ENCODE measurements at regions not wholly inside any gene's neighbourhood (a gene's known extent, or its start where the extent isn't known, plus 50 kb on each side); places are given as distances from the start of the nearest gene placed in this dataset.
"Not testable (repeated sequence)": the region's sequence is repeated elsewhere in the genome, so short reads cannot be mapped to it uniquely, and the experiment has no call there.

DNA sequence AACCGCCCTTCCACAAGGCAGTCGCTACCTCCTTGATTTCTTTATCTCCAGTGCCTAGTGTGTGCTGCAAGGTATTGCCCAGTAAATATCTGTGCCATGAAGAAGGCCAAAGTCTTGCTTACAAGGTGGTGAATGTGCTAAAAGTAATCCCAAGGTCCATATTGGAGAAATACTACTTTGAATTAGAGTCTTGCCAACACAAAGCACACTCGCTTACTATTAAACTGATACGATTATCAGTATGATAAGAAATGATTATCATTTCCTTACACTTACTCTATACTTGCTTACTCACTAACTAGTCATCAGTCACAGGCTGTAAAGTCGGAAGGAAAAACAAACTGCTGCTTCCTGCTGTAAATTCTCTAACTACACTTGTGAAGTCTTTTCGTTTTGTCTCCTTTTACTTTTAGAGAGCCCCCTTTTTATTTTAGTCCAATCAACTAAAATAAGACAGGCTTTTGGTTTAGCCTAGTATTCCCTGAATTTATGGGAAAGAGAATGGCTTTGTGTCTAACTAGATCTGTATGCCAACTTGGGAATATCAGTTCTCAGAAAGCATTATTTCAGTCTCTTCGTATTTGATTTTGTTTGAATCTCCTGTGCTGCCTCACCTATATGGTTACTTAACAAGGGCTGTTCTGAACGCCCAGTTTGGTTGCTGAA, 107.1 kb upstream of the TSC22D2 start:
- no peak for DNase-seq (ENCODE audit: low read depth)

DNA sequence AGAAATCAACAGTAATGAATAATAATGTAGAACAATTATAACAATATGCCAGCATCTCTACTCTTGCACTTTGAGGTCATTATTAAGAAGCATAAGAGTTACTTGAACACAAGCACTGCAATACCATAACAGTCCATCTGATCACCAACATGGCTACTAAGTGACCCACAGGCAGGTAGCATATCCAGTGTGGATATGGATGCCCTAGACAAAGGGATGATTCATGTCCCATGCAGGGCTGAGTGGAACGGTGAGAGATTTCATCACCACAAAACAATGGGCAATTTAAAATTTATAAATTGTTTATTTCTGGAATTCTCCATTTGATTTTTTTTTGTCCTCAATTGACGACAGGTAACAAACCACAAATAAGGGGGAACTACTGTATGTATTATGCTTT, 107.7 kb upstream of the TSC22D2 start:
- no peak for DNase-seq (ENCODE audit: low read depth)

DNA sequence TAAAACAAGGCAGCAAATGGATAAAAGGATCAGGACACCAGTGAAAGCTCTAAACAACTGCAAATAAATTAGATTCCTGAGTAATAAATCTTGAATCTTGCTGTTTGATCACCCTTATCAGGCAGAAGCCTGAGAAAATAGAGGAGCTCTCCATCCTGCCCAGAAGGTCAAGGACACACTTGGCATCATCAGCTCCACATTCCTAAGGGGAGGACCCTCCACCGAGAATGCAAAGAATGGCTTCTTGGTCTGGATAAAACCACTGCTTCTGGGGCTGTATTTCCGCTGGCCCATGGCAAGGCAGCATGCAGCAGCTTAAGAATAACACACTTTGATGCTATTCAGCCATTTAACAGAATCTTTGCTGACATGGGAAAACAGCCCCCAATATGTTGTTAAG, 108.9 kb upstream of the TSC22D2 start:
- DNase-seq (ENCODE audit: low read depth): peak; percentile 88

DNA sequence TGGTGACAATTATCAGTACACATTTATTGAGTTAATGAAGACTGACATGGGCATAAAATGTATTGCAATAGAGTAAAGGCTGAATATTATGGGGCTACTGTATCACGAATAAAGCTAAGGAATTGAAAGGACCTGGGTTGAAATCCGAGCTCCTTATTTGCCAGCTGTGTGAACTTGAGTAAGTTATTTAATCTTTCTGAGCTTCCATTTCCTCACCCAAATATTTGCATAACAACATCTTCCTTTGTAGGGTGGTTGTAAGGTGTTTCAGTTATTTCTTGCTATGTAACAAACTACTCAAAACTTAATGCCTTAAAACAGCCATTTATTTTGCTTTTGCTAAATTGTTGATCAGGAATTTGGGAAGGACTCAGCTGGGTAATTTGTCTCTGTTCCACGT, 111.1 kb upstream of the TSC22D2 start:
- DNase-seq (ENCODE audit: low read depth): no peak

DNA sequence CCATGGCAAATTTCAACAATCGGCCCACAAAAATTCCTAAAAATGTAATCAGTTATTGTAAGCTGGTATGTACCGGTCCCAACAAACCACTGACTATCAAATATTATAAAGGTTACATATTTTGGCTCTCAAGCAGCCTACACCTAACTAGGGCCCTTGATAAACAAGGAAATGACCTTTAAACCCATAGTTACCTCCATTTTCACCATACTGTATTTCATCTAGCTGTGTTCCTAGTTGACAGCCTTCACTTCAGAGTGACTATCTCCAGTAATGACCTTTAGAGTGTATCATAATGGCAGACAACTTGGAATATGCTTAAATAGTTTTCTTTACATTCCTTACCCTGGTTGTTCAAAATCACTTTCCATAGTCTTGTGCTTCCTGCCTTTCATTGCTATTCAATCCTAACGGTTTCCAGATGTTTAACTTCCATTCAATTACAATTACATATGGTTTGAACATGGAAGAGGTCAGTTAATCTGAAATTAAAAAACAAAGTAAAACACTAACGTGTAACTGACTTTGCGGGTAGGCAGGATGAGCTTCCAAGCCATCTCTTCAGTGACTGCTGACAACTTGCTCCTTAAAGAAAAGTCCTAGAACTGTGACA, 111.9 kb upstream of the TSC22D2 start:
- DNase-seq (ENCODE audit: low read depth): no peak

DNA sequence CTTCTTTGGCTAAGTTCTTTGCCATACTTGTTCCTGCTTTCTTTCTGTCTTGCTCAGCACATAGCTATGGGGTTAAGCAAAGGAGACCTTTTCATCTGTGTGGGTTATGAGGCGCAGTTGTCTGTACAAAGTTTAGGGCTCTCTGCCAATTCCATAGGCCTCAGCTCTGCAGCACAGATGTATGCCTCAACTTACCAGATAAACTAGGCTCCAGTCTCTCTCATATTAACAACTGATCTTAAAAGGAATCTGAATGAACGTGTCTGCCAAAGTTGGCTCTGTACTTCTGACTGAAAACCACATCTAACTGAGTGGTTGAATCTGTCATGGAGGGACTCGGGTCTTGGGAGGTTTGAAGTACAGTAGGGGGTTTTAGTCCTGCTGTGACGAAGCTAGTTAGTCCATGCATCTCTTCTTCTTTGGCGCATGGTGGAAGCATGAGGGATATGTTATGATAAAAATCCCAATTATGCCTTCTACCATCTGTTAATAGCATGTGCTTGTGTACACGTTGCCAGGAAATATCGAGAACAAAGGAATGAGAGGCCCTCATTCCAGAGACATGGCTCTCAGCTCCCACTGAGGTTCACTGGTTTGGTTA, 114.6 kb upstream of the TSC22D2 start:
- DNase-seq (ENCODE audit: low read depth): peak; percentile 76

DNA sequence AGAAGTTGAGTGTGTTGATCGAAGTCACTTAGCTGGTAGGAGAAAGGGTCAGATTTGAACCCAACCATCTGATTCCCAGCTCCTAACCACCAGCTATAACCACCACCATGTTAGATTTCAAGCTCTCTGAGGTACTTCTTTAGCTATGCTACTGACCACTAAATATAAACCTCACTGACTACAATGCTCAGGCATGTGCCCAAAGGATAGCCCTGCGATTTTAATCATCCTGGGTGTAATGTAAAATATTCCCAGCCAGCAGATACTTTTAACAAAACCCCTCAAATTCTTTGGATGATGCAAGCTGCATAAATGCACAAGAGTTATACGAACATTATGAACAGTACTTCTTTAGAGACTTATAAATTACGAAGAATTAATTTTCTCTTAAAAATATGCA, 115.2 kb upstream of the TSC22D2 start:
- DNase-seq (ENCODE audit: low read depth): peak; percentile 84

DNA sequence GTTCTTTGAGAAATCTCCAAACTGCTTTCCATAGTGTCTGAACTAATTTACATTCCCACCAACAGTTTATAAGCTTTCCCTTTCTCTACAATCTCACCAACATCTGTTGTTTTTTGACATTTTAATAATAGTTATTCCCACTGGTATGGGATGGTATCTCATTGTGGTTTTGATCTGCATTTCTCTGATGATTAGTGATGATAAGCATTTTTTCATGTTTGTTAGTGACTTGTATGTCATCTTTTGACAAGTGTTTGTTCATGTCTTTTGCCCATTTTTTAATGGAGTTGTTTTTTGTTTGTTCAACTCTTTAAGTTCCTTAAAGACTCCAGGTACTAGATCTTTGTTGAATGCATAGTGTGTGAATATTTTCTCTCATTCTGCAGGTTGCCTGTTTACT, 116.6 kb upstream of the TSC22D2 start:
- DNase-seq (ENCODE audit: low read depth): no peak

DNA sequence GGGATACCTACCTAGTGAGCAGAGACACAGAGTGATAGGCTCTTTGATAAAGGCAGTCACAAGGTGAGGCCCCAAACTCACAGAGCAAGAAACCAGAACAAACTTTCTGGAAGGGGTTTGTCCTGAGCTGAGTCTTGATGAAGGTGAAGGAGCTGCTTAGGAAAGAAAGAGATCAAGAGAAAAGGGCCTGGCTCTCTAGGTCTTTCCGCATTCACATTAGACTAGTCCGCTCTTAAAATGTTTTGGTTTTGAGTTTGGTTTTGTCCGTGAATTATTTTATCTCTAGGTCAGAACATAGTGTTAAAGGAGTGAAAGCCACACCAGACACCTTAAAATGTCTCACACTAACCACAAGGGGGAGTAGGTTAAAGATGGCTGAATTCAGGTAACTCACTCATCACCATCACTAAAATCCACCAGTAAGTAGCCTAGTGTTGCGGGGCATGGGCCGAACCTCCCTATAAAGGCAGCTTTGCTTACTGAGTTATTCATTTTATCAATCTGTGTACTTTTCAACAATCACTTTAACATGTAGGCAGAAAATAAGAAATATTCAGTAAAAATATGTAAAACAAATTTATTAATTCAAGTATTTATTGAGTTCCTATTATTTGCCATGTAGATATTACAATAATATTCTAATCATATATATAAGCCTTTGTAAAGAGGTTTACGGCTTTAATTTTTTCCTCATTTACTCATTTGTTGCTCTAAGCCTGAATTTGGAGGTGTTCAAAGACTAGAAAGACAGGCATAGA, 121.5 kb upstream of the TSC22D2 start:
- DNase-seq (ENCODE audit: low read depth): no peak

DNA sequence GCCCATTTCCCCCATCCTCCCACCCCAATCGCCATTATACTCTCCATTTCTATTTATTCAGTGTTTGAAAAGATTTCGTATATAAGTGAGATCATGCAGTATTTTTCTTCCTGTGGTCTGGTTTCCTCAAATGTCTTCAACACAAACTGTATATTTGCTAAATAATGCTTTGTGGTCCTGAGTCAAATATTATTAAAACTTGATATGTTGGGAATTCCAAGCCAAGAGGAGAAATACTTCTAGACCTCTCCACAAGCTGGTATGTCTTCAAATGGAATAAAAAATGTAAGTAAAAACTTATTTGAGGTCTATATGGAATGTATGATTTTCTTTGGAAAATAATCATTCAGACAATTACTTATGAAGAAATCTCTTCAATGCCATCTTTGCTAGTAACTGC, 122.5 kb upstream of the TSC22D2 start:
- DNase-seq (ENCODE audit: low read depth): no peak

DNA sequence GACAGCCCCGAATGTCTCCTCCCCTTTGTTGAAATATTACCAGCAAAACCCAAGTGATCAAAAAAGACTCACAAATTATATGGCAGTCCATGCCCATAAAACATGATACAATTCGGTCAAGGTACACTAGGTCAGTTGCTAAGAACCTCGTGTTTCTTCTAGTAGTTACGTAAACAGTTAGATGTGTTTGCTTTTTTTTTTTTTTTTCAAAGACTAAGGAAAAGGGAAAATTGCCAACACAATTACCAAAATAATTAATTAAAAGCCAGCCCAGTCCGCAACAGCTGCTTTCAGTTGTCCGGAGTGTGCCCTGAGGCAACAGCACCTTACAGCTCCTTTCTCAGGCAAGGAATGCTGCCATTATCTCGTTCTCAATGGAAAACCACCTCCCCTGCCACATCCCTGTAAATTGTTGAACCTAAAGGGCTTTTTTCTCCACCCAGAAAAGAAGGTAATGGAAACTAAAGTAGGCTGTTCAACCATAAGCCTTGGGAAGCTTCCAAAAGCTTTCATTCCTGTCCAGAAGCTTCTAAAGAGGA, 129.2 kb upstream of the TSC22D2 start:
- DNase-seq (ENCODE audit: low read depth): no peak

DNA sequence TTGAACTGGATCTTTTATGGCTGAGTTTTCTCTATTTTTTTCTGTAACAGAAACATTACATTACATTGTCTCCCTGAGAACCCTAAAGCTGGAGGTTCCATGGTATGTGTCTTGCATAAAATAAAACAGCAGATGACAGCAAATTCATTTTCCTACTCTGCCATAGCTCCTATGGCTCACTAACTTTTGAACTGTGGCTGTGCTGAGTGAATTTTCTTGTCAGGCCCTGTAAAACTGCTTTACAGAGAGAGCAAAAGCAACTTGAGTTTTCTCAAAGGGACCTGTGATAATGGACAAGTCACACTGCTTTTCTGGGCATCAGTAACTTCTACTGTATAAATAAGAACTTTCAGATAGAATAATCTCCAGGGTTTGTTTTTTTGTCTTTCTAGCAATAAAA, 129.9 kb upstream of the TSC22D2 start:
- DNase-seq (ENCODE audit: low read depth): no peak

DNA sequence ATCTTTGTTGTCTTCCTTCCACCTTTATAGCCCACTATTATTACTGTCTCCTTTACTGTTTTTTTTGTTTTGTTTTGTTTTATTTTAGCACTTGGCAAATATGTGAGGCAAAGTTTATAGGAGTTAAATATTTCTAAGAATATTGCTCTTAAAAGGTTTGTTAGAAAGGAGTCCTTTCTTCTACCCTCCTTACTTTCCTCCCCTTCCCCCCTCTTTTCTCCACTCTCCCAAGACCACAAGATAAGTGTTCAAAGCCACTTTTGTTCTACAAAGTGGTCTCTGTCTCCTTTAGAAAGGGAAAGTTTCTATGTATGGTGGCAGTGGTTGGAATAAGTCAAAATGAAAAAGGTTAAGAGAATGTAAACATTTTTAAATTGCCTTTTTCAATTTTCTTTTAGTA, 130.7 kb upstream of the TSC22D2 start:
- DNase-seq (ENCODE audit: low read depth): no peak

DNA sequence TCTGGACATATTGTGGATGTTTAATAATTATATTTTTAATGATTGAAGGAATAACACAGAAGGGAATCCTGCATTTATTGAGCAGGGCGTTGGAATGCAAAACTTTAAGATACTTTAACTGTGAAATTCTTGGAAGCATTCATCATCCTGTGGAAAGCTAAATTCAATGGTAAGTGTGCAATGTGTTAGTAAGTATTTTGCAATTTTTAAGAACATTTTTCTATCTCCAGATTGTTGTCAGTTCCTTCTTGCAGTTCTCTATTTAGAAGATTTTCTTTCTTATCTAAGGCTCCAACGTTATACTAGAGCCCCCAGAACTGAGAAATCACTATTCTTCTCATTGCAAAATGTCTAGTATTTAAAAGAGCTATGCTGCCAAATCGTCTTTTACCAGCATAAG, 132.2 kb upstream of the TSC22D2 start:
- no peak for DNase-seq (ENCODE audit: low read depth)

DNA sequence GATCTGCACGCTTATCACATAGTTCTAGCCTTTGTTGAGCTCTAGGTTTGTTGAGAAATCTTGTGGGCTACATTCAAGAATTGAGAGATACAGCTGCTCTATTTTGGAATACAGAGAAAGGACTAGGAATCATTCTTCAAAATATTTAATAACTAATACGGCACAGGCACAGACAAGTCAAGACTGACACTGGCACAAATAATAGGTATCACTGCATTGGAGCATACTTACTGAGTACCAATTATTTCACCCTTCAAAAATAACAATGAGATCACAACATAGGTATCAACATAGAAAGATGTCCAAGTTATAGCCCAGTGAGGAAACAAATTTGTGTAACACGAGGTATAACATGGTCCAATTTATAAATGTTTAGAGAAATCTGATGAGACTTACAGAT, 133.7 kb upstream of the TSC22D2 start:
- DNase-seq (ENCODE audit: low read depth): no peak

DNA sequence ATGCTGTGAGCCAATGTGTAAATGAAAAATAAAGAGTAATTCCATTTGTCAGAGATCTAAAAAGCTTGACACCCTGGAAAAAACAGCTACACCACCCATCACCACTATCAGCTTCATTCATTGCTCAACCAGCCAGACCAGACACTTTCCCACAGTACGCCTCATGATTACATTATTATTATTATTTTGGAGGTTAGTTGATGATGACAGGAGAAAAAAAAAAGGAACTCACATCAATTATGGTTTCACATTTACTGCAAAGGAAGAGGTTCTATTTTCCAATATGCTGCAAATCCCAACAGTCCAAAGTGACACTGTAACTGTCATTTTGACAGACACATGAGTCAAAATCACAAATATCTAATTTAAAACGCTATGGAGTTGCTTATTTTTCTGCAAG, 134.7 kb upstream of the TSC22D2 start:
- no peak for DNase-seq (ENCODE audit: low read depth)

DNA sequence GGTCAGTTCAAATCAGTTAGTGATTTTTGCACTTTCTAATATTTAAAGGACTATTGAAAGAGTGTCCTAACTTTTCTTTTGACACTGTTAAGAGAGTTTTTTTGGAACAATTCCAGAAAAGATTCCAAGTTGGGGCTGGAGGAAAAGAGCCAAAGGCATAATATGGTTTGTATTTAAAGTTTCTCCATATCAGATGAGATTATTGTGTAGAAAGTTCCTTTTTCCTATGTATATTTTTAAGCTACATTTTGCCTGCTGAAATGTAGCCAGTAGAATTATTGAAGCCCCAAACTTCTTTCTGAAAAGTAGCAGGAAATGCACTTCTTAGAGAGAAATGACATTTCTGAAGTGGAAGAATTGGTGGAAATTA, 136.5 kb upstream of the TSC22D2 start:
- no peak for DNase-seq (ENCODE audit: low read depth)

DNA sequence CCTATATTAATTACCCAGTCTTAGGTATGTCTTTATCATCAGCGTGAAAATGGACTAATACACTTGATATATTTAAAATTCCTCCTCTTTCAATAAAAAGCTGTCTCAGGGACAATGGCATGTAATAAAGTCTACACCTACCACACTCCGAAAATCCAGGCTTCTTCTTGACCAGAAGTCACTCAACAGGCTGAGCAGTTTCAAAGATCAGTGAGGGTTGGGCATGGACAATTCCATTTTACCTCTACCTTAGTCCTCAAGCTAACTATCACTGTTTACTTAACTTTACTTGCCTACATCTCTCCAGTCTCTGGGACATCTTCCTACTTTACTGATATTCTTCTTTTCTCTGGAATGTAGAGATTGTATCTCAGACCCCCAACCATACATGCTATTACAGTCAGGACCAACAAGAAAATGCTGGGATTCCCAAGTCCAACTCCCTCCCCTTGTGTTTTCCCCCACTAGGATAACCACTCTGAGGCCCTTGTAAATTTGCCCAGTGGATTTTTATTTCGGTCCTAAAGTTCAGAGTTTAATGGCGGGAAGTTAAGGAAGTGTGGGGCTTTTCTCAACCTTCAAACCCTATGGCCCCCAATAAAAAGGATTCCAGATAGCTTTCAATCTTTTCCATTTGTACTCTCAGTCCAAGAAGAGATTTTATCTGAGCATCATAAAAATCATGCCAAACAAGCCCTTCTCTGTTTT, 137.1 kb upstream of the TSC22D2 start:
- no peak for DNase-seq (ENCODE audit: low read depth)

DNA sequence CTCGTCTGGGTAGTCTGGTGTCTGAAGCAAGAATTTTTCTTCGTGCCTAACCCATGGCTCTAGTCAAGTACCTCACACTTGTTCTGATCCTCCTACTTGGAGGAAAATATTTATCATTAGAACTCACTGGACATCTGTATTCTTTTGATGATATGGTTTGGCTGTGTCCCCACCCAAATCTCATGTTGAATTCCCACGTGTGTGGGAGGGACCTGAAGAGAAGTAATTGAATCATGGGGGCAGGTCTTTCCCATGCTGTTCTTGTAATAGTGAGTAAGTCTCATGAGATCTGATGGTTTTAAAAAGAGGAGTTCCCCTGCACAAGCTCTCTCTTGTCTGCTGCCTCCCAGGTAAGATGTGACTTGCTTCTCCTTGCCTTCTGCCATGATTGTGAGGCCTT, 137.7 kb upstream of the TSC22D2 start:
- not testable (repeated sequence) for DNase-seq (ENCODE audit: low read depth)

DNA sequence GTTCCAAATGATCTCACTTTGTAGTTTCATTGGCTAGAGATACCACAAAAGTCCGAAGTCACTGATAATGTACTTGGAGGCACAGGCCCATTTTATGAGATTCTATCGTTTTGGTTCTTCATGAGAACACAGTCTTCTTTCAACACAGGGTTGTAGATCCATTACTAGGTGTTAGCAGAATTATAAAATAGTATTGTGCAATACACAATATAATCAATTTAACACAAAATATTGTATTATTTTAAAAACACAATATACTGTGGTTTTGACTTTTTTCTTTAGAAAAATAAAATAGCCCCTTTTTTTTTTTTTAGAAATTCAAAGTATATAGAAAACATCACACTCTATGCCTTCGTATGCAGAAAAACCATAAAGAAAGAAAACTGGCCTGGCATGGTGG, 138.6 kb upstream of the TSC22D2 start:
- DNase-seq (ENCODE audit: low read depth): no peak

DNA sequence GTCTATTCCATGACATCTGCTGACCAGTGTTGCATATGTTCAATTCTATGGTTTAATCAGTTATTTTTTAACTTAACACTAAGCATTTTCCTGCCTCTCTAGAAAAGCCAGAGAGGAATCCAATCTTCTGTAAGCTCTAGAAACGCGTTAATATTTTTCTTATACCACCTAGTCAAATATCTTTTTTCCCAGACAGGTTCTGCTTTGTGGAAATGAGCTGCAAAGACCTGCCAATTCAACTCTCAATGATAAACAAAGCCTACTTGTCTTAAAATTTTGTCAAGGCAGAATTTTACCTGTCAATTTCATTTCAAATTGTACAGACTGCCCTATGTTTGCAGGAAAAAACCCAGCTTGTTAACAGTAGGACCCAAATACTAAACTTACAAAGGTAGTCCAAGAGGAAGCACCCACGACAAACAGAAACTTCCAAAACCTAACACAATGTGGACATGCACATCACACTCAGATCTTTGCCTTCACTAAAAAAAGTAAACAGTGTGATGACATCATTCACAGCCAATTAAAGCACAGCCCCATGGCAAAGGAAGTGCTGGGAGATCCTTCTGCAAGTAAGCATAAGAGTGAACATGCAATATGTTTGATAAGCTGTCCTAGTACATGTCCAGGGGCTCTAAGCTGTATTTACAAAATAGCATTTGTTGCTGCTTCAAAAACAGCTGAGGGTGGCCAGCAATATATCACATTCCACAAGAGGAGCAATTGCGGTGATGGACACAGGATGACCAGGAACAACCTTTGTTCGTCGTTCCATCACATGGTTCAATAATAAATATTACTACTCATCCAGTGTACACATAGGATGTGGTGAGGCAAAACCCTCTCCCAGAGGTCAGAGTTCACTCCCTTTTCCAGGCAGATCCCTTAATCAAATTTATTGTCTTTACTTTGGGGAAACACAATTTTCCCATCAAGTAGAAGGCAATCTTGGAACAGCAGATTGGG, 139.4 kb upstream of the TSC22D2 start:
- no peak for DNase-seq (ENCODE audit: low read depth)
